ENCODE measurements at regions not wholly inside any gene's neighbourhood (a gene's known extent, or its start where the extent isn't known, plus 50 kb on each side); places are given as distances from the start of the nearest gene placed in this dataset.

- FAIRE-seq (no peak), DNase-seq (ENCODE audit: low read depth, low spot score) (no peak), ATAC-seq (no peak)
- Histone ChIP-seq H3K79me2 (ENCODE audit: control insufficient read depth, insufficient read depth, low read length) (no peaks in the 10 kb centered on the region), H3K4me3 (no peak overlapping the region), H3K36me3 (ENCODE audit: control insufficient read depth in 2 of 2, insufficient read depth in 2 of 2, low read length in 1 of 2) (no peaks in the 10 kb centered on the region), H3K4me1 (ENCODE audit: control insufficient read depth, insufficient read depth, low read length) (peaks cover 10% of the 10 kb centered on the region), H3K27ac (ENCODE audit: control insufficient read depth, insufficient read depth) (no peak overlapping the region), H2AFZ (ENCODE audit: control insufficient read depth, low read depth, low read length) (no peak overlapping the region), H4K20me1 (ENCODE audit: control insufficient read depth, insufficient read depth) (no peaks in the 10 kb centered on the region), H3K27me3 (replicated peaks in 1 of 2; ENCODE audit: control insufficient read depth in 2 of 2, insufficient read depth in 2 of 2, low read length in 1 of 2) (peaks cover 0 to 2% of the 10 kb centered on the region in 2 experiments; a peak in 2 of 4 replicates), H3K9me3 (replicated peaks; ENCODE audit: control insufficient read depth, insufficient read depth, low read length) (no peaks in the 10 kb centered on the region), H3K4me2 (ENCODE audit: control insufficient read depth, insufficient read depth) (no peak overlapping the region), H3K9ac (ENCODE audit: control insufficient read depth, insufficient read depth, low read length) (no peak overlapping the region)
- TF ChIP-seq, protein P1, sequence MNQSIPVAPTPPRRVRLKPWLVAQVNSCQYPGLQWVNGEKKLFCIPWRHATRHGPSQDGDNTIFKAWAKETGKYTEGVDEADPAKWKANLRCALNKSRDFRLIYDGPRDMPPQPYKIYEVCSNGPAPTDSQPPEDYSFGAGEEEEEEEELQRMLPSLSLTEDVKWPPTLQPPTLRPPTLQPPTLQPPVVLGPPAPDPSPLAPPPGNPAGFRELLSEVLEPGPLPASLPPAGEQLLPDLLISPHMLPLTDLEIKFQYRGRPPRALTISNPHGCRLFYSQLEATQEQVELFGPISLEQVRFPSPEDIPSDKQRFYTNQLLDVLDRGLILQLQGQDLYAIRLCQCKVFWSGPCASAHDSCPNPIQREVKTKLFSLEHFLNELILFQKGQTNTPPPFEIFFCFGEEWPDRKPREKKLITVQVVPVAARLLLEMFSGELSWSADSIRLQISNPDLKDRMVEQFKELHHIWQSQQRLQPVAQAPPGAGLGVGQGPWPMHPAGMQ (IDR thresholded peaks at IDR 0.05; ENCODE audit: borderline replicate concordance): no peak
- TF ChIP-seq IRF4 (IDR thresholded peaks at IDR 0.05; ENCODE audit: low read depth, low read length): no peak
- TF ChIP-seq ZZZ3 (IDR thresholded peaks at IDR 0.05; ENCODE audit: control insufficient read depth, insufficient read length, low read depth): no peak
- TF ChIP-seq NFYA (IDR thresholded peaks at IDR 0.05; ENCODE audit: borderline replicate concordance, low read depth, low read length): no peak
- TF ChIP-seq MLLT1 (IDR thresholded peaks at IDR 0.05): no peak
- TF ChIP-seq, protein P2, sequence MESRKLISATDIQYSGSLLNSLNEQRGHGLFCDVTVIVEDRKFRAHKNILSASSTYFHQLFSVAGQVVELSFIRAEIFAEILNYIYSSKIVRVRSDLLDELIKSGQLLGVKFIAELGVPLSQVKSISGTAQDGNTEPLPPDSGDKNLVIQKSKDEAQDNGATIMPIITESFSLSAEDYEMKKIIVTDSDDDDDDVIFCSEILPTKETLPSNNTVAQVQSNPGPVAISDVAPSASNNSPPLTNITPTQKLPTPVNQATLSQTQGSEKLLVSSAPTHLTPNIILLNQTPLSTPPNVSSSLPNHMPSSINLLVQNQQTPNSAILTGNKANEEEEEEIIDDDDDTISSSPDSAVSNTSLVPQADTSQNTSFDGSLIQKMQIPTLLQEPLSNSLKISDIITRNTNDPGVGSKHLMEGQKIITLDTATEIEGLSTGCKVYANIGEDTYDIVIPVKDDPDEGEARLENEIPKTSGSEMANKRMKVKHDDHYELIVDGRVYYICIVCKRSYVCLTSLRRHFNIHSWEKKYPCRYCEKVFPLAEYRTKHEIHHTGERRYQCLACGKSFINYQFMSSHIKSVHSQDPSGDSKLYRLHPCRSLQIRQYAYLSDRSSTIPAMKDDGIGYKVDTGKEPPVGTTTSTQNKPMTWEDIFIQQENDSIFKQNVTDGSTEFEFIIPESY (IDR thresholded peaks at IDR 0.05): no peak
- no peak for TF ChIP-seq CEBPZ (IDR thresholded peaks at IDR 0.05; ENCODE audit: low read depth, low read length)
- no peak for TF ChIP-seq BRCA1 (IDR thresholded peaks at IDR 0.05; ENCODE audit: low read depth, low read length)
- no peak for TF ChIP-seq GABPA (IDR thresholded peaks at IDR 0.05; ENCODE audit: low read depth)
- in situ Hi-C loops (cut with MboI) (no loop called here), intact Hi-C loops (cut with micrococcal nuclease; ENCODE audit: unreplicated experiment) (no loop called here)
- ChIA-PET RAD21 (ENCODE audit: unreplicated experiment) (interaction anchor here (2.4 kb wide), 1 partner anchor 10 kb away, joined by 12 read pairs; no protein-coding TSS in a partner anchor), SMC1A (ENCODE audit: uncharacterized antibody, unreplicated experiment) (interaction anchor here (0.6 to 0.9 kb wide), 2 partner anchors 35 to 350 kb away, joined by 3 to 4 read pairs; no protein-coding TSS in a partner anchor), POLR2A (no interaction called here), CTCF (interaction anchor here (1.2 to 3.4 kb wide), 3 partner anchors 9 to 105 kb away, joined by 3 to 17 read pairs (median 5); no protein-coding TSS in a partner anchor)
- WGBS (ENCODE audit: insufficient coverage, insufficient replicate concordance, low lambda C conversion rate, missing lambda C conversion rate): 54% methylated on average over 6 of the region's 6 CpGs
- BruUV-seq (replicated peaks): no TSS peak
Measured at GRCh38 chr2:42964439-42965083, 172.2 kb upstream of the HAAO start.
